Chondrocyte (in vitro differentiated cells): ENCODE measurements at regions not wholly inside any gene's neighbourhood (a gene's known extent, or its start where the extent isn't known, plus 50 kb on each side); places are given as distances from the start of the nearest gene placed in this dataset.

Source experiments
- DNase-seq: peaks from one replicate; pipeline ENCODE4 v3.0.0; 2021; ENCODE audit warnings: mixed read lengths, low spot score
- H3K27ac Mint-ChIP-seq: one replicate; pipeline ENCODE4 v1.8.0; 2021; ENCODE audit warnings: mild to moderate bottlenecking, moderate library complexity, mixed read lengths; ENCODE audit not compliant: unreplicated experiment
- H3K27me3 Mint-ChIP-seq: 2 replicates; pipeline ENCODE4 v1.8.0; 2021; ENCODE audit warnings: low read depth, mixed read lengths
- H3K36me3 Mint-ChIP-seq: 2 replicates; pipeline ENCODE4 v1.8.0; 2021; ENCODE audit warnings: low read depth, mixed read lengths
- H3K4me1 Mint-ChIP-seq: 2 replicates; pipeline ENCODE4 v1.8.0; 2021; ENCODE audit warnings: low read depth, mild to moderate bottlenecking, mixed read lengths
- H3K4me3 Mint-ChIP-seq: one replicate; pipeline ENCODE4 v1.8.0; 2021; ENCODE audit warnings: mild to moderate bottlenecking, moderate library complexity, mixed read lengths; ENCODE audit not compliant: unreplicated experiment
- H3K9me3 Mint-ChIP-seq: 2 replicates; pipeline ENCODE4 v1.8.0; 2021; ENCODE audit warnings: low read depth, mixed read lengths
- CTCF ChIP-seq: fragments of 200-600 bp; sonication (generic); IDR thresholded peaks from 2 replicates; pipeline ENCODE4 v1.5.0; 2021; ENCODE audit warnings: antibody characterized with exemption, mild to moderate bottlenecking, moderate library complexity

GRCh38 chr1:232519186-232519585, 110.7 kb downstream of the SIPA1L2 start:
- Mint-ChIP-seq H3K9me3 (no peaks in the 10 kb centered on the region), H3K4me1 (peaks cover 21% of the 10 kb centered on the region), H3K4me3 (no peak overlapping the region), H3K36me3 (peaks cover 8% of the 10 kb centered on the region), H3K27ac (no peak overlapping the region), H3K27me3 (no peaks in the 10 kb centered on the region)
- DNase-seq, result no peak
- no peak for TF ChIP-seq CTCF

- no peak for TF ChIP-seq CTCF
- H3K27ac Mint-ChIP-seq, result no peak overlapping the region
- no peaks in the 10 kb centered on the region for H3K9me3 Mint-ChIP-seq
- no peak for DNase-seq
- H3K27me3 Mint-ChIP-seq, result no peaks in the 10 kb centered on the region
- peaks cover 12% of the 10 kb centered on the region for H3K36me3 Mint-ChIP-seq
- H3K4me1 Mint-ChIP-seq, result peaks cover 12% of the 10 kb centered on the region
- no peak overlapping the region for H3K4me3 Mint-ChIP-seq
These were observed 111.6 kb downstream of the SIPA1L2 start for GRCh38 chr1:232518349-232518748.

- Mint-ChIP-seq H3K4me1 (peaks cover 11% of the 10 kb centered on the region), H3K27me3 (no peaks in the 10 kb centered on the region), H3K36me3 (peaks cover 14% of the 10 kb centered on the region), H3K27ac (no peak overlapping the region), H3K9me3 (no peaks in the 10 kb centered on the region), H3K4me3 (no peak overlapping the region)
- no peak for TF ChIP-seq CTCF
- no peak for DNase-seq
These were observed 112.7 kb downstream of the SIPA1L2 start for GRCh38 chr1:232517204-232517603.

GRCh38 chr1:232515706-232516105, 114.2 kb downstream of the SIPA1L2 start:
- peaks cover 14% of the 10 kb centered on the region for H3K36me3 Mint-ChIP-seq
- no peaks in the 10 kb centered on the region for H3K4me1 Mint-ChIP-seq
- DNase-seq, result no peak
- TF ChIP-seq CTCF, result no peak
- H3K27me3 Mint-ChIP-seq, result no peaks in the 10 kb centered on the region
- no peak overlapping the region for H3K4me3 Mint-ChIP-seq
- H3K9me3 Mint-ChIP-seq, result no peaks in the 10 kb centered on the region
- H3K27ac Mint-ChIP-seq, result no peak overlapping the region

- H3K4me3 Mint-ChIP-seq, result no peak overlapping the region
- H3K9me3 Mint-ChIP-seq, result no peaks in the 10 kb centered on the region
- H3K27me3 Mint-ChIP-seq, result no peaks in the 10 kb centered on the region
- peaks cover 14% of the 10 kb centered on the region for H3K36me3 Mint-ChIP-seq
- no peak overlapping the region for H3K27ac Mint-ChIP-seq
- peaks cover 25% of the 10 kb centered on the region for H3K4me1 Mint-ChIP-seq
- no peak for TF ChIP-seq CTCF
- no peak for DNase-seq
These were observed 117.2 kb downstream of the SIPA1L2 start for GRCh38 chr1:232512712-232513111.
